A673 (cell line): ENCODE measurements at regions not wholly inside any gene's neighbourhood (a gene's known extent, or its start where the extent isn't known, plus 50 kb on each side); places are given as distances from the start of the nearest gene placed in this dataset.

Source experiments
- EZH2 ChIP-seq: fragments of 200-600 bp; sonication (generic); IDR thresholded peaks from 2 replicates; pipeline ENCODE4 v1.6.1; 2017; ENCODE audit warnings: borderline replicate concordance, low read depth, mild to moderate bottlenecking, mixed read lengths, antibody characterized with exemption, low read length; ENCODE audit not compliant: poor library complexity, severe bottlenecking
- TF ChIP-seq, protein P1 (sequence below): fragments of 300-800, 200-600 bp; sonication (generic); conservative IDR thresholded peaks from 2 replicates; pipeline ENCODE4 v1.5.1; 2017; ENCODE audit warnings: low read depth, mild to moderate bottlenecking, antibody characterized with exemption, low read length, moderate library complexity, mixed read lengths

DNA sequence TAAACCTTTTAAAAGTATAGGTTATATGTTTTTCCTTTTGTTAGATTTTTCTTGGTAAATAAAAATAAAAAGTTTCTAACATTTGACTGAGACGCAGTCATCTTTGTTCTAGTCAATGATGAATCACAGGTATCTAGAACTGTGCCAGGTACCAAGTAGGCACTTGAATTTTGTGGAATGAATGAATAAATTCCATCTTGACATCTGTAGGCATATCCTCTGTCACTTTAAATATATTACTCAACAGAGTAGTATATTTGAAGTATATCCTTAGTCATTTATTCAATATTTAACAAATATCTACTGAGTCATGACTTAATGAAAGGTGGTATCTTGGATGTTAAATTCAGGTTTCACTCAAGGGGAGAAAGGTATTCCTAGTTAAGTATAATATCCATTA, 828.4 kb downstream of the TUSC7 start:
- TF ChIP-seq, protein P1, sequence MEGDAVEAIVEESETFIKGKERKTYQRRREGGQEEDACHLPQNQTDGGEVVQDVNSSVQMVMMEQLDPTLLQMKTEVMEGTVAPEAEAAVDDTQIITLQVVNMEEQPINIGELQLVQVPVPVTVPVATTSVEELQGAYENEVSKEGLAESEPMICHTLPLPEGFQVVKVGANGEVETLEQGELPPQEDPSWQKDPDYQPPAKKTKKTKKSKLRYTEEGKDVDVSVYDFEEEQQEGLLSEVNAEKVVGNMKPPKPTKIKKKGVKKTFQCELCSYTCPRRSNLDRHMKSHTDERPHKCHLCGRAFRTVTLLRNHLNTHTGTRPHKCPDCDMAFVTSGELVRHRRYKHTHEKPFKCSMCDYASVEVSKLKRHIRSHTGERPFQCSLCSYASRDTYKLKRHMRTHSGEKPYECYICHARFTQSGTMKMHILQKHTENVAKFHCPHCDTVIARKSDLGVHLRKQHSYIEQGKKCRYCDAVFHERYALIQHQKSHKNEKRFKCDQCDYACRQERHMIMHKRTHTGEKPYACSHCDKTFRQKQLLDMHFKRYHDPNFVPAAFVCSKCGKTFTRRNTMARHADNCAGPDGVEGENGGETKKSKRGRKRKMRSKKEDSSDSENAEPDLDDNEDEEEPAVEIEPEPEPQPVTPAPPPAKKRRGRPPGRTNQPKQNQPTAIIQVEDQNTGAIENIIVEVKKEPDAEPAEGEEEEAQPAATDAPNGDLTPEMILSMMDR, result no peak
- no peak for TF ChIP-seq EZH2
